Tibial nerve (tissue), 4 donors: ENCODE measurements at regions not wholly inside any gene's neighbourhood (a gene's known extent, or its start where the extent isn't known, plus 50 kb on each side); places are given as distances from the start of the nearest gene placed in this dataset.

ENCODE experiments used
- CTCF ChIP-seq, 5 experiments: fragments of 200-600 bp in 3 of 5; fragments of 450-650 bp in 2 of 5; sonication (generic) in 3 of 5; IDR thresholded peaks; one replicate each; pipeline ENCODE4 v1.5.1; 2016 to 2019; ENCODE audit warnings: antibody characterized with exemption in 5 of 5, mild to moderate bottlenecking in 3 of 5, moderate library complexity in 2 of 5
- EP300 ChIP-seq, 2 donors: sonication (generic); formaldehyde crosslinking; IDR thresholded peaks; one replicate each; pipeline ENCODE4 v1.6.1; 2017; ENCODE audit warnings: antibody characterized with exemption in 2 of 2, mild to moderate bottlenecking in 1 of 2
- POLR2A ChIP-seq, 2 donors: fragments of 450-650 bp; IDR thresholded peaks; one replicate each; pipeline ENCODE4 v1.6.1; 2017; ENCODE audit warnings: antibody characterized with exemption in 2 of 2, mild to moderate bottlenecking in 2 of 2, moderate library complexity in 2 of 2

GRCh38 chr5:171640480-171640879 is 145.1 kb upstream of the SMIM23 start:
- TF ChIP-seq EP300 (IDR thresholded peaks at IDR 0.05) (no peak), CTCF (IDR thresholded peaks at IDR 0.05) (no peak), POLR2A (IDR thresholded peaks at IDR 0.05) (no peak)
